CD4-positive, alpha-beta T cell treated with Interleukin-17A for 4 hours (primary cell): ENCODE measurements at regions not wholly inside any gene's neighbourhood (a gene's known extent, or its start where the extent isn't known, plus 50 kb on each side); places are given as distances from the start of the nearest gene placed in this dataset.

Experiments used
- DNase-seq: peaks from one replicate; pipeline ENCODE4 v3.0.0-alpha.2; 2020; ENCODE audit warnings: mixed read lengths

DNA sequence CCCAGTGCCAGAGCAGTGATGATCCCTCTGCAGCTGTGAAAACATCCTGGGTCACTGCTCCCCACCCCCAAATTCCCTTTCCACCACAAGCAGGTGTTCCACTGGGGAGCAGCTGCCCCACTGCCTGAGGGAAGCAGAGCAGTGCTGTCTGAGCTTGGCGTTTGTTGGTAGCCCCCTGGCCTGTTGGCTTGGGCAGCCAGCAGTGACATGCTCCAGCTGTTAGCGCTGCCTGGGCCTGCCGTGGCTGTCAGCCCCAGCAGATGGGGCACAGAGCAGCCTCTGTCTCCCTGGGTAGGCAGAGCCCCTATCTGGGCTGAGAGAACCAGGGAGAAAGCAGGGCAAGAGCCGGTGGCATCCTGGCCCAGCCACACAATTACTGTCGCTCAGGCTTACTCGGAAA, 247.7 kb downstream of the GLI2 start:
- DNase-seq: no peak

- DNase-seq: no peak
These were observed 248.4 kb downstream of the GLI2 start for GRCh38 chr2:120984046-120984445.

GRCh38 chr2:120984452-120985173, 248.9 kb downstream of the GLI2 start:
- DNase-seq: no peak

GRCh38 chr2:120985174-120985996, 249.7 kb downstream of the GLI2 start:
- DNase-seq: no peak

DNA sequence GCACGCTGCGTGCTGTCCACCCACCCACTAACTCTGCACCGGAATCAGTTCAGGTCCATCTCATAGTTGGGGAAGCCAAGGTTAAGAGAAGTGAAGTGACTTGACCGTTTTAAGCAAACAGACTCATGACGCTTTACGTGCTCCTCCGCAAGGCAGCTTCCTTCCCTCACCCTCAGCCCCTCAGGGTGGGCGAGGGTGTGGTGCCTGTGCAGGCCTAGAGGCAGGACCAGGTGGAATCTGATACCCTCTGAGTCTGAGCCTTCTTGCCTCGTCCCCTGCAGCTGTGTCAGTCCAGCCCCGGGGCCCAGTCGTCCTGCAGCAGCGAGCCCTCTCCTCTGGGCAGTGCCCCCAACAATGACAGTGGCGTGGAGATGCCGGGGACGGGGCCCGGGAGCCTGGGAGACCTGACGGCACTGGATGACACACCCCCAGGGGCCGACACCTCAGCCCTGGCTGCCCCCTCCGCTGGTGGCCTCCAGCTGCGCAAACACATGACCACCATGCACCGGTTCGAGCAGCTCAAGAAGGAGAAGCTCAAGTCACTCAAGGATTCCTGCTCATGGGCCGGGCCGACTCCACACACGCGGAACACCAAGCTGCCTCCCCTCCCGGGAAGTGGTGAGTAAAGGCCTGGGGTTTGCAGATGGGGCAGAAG, 250.5 kb downstream of the GLI2 start:
- no peak for DNase-seq

GRCh38 chr2:120986898-120987650, 251.4 kb downstream of the GLI2 start:
- DNase-seq: no peak

GRCh38 chr2:120988051-120988699, 252.5 kb downstream of the GLI2 start:
- DNase-seq: no peak

DNA sequence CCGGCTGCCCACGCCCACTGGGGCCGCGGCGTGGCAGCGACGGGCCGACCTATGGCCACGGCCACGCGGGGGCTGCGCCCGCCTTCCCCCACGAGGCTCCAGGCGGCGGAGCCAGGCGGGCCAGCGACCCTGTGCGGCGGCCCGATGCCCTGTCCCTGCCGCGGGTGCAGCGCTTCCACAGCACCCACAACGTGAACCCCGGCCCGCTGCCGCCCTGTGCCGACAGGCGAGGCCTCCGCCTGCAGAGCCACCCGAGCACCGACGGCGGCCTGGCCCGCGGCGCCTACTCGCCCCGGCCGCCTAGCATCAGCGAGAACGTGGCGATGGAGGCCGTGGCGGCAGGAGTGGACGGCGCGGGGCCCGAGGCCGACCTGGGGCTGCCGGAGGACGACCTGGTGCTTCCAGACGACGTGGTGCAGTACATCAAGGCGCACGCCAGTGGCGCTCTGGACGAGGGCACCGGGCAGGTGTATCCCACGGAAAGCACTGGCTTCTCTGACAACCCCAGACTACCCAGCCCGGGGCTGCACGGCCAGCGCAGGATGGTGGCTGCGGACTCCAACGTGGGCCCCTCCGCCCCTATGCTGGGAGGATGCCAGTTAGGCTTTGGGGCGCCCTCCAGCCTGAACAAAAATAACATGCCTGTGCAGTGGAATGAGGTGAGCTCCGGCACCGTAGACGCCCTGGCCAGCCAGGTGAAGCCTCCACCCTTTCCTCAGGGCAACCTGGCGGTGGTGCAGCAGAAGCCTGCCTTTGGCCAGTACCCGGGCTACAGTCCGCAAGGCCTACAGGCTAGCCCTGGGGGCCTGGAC, 253.2 kb downstream of the GLI2 start:
- no peak for DNase-seq

DNA sequence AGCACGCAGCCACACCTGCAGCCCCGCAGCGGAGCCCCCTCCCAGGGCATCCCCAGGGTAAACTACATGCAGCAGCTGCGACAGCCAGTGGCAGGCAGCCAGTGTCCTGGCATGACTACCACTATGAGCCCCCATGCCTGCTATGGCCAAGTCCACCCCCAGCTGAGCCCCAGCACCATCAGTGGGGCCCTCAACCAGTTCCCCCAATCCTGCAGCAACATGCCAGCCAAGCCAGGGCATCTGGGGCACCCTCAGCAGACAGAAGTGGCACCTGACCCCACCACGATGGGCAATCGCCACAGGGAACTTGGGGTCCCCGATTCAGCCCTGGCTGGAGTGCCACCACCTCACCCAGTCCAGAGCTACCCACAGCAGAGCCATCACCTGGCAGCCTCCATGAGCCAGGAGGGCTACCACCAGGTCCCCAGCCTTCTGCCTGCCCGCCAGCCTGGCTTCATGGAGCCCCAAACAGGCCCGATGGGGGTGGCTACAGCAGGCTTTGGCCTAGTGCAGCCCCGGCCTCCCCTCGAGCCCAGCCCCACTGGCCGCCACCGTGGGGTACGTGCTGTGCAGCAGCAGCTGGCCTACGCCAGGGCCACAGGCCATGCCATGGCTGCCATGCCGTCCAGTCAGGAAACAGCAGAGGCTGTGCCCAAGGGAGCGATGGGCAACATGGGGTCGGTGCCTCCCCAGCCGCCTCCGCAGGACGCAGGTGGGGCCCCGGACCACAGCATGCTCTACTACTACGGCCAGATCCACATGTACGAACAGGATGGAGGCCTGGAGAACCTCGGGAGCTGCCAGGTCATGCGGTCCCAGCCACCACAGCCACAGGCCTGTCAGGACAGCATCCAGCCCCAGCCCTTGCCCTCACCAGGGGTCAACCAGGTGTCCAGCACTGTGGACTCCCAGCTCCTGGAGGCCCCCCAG, 254.1 kb downstream of the GLI2 start:
- no peak for DNase-seq

DNA sequence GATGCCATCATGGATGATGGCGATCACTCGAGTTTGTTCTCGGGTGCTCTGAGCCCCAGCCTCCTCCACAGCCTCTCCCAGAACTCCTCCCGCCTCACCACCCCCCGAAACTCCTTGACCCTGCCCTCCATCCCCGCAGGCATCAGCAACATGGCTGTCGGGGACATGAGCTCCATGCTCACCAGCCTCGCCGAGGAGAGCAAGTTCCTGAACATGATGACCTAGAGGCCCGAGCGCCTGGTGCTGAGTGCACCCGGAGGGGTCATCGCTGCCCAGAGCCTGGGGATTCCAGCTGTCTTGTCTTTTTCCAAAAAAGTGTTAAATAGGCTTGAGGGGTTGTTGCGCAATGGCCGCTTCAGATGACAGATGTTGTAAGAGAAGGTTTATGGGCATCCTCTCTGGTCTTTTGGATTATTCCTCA, 254.8 kb downstream of the GLI2 start:
- no peak for DNase-seq

DNA sequence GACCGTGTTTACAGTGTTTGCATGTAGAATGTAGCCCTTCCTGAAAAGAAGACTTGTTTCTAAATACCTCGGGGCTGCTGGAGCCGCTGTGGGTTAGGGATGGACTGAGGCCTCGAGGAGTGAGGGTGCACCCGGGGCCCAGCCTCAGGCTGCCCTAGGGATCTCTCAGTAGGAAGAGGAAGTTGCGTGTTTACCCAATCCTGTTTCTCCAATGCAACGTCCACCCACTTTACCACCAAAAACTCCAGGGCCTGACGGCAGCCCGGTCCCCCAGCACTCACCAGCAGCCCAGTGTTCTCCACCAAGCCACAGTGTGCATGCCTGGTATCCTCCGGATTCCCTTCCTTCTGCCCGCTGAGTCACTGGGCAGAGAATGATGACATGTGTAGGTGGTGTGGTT, 255.8 kb downstream of the GLI2 start:
- no peak for DNase-seq

DNA sequence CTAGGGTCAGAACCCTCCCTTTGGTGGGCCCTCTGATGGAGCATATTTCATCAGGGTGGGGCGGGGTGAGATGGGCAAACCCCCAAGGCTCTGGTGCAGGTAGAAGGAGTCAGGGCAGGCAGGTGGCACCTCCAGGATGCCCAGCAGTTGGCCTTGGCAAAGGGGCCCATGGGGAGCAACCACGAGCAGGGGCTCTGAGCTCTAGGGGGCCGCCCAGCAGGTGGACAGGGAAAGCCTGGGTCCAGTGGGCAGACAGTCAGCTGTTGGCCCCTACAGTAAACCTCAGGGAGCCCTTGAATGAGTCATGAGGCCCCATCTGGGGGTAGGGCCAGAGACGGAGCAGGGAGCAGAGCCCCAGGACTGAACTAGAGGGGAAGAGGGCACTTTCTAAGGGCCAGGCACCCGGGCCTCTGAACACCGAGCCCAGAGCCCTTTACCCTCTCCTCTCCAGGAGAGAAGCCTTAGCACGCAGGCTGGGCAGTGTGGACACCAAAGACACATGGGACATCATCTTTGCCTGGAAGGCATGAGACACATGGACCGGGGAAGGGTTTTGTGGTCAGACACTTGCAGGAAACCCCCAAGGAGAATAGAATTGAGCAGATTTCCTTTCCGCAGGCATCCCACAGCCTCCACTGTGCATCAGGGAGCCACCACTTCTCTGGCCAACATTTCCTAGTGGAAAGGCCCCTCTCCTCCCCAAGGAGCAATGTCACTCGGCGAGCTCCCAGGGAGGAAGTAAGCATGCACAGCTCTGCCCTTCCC, 257.3 kb downstream of the GLI2 start:
- DNase-seq: no peak

GRCh38 chr2:120993661-120994060, 258.0 kb downstream of the GLI2 start:
- no peak for DNase-seq

DNA sequence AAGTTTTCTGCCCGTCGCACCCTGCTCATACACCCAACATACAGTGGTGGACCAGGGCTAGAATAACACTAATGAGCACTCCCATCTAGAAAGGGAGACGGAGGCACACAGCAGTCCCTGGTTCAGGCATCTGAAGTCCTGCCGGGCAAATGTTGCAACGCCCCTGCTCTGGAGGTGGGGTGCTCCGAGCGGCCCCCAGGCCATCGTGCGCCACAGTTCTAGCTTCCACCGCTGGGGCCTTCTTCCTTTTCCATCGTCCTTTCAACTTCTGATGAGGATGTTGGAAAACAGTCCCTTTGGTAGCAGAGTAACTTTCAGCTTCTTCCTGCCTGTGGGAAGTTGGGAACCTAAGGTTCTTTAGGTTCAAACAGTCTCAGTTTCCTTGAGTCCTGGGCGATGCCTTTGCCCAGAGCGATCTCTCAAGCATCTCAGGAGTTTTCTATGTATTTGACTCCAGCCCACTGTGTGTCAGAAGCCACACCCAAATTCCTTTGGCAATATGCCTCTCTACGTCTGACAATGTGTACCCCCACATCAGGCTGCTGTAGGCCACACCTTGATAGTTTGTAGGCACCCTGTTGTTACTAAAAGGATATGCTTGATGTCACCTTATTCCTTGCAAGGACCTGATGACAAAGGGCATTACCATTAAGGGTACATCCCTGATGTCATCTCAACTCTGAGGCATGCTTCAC, 258.8 kb downstream of the GLI2 start:
- no peak for DNase-seq

- DNase-seq: no peak
These were observed 259.5 kb downstream of the GLI2 start for GRCh38 chr2:120995152-120995551.

GRCh38 chr2:120995656-120996190, 260.1 kb downstream of the GLI2 start:
- no peak for DNase-seq

GRCh38 chr2:120999377-121000097, 263.9 kb downstream of the GLI2 start:
- no peak for DNase-seq

DNA sequence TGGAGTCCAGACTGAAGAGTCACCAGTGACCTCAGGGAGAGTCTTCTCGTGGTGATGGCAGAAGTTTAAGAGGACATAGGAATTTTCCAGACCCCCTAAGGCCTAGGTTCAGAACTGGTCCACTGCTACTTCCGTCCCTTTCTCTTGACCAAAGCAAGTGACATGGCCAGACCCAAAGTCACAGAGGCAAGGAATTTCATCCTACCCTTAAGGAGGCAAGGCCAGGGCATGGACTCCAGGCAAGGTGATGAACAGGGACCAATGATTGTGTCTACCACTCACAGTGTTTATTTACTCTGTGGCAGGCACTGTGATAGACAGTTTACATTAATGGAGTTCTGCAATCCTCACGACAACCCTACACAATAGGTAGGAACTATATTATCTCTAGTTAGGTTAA, 265.1 kb downstream of the GLI2 start:
- DNase-seq: no peak
